DMS153 (cell line): ENCODE measurements at regions not wholly inside any gene's neighbourhood (a gene's known extent, or its start where the extent isn't known, plus 50 kb on each side); places are given as distances from the start of the nearest gene placed in this dataset.

ENCODE experiments used
- DNase-seq: peaks from one replicate; lab custom pipeline; 2025; lab: John Stamatoyannopoulos, UW

- no peak for DNase-seq
Observed at GRCh38 chr1:61523893-61524605, 200.9 kb downstream of the TM2D1 start.

GRCh38 chr1:61523229-61523628 is 201.7 kb downstream of the TM2D1 start:
- DNase-seq: no peak

DNA sequence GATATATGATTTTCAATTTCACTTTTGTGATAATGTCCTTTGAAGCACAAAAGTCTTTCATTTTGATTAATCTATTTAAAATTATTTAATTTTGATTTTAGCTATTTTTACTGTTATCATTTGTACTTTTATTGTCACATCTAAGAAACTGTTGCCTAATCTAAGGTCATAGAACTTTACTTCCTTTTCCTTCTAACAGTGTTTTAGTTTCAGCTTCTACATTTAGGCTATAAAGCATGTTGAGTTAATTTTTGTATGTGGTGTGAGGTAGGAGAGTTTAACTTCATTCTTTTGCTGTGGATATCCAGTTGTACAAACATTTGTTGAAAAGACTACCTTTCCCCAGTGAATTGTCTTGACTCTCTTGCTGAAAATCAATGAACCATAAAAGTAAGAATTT is 204.5 kb downstream of the TM2D1 start:
- DNase-seq: no peak

- DNase-seq: no peak
Observed at GRCh38 chr1:61519631-61520030, 205.3 kb downstream of the TM2D1 start.

DNA sequence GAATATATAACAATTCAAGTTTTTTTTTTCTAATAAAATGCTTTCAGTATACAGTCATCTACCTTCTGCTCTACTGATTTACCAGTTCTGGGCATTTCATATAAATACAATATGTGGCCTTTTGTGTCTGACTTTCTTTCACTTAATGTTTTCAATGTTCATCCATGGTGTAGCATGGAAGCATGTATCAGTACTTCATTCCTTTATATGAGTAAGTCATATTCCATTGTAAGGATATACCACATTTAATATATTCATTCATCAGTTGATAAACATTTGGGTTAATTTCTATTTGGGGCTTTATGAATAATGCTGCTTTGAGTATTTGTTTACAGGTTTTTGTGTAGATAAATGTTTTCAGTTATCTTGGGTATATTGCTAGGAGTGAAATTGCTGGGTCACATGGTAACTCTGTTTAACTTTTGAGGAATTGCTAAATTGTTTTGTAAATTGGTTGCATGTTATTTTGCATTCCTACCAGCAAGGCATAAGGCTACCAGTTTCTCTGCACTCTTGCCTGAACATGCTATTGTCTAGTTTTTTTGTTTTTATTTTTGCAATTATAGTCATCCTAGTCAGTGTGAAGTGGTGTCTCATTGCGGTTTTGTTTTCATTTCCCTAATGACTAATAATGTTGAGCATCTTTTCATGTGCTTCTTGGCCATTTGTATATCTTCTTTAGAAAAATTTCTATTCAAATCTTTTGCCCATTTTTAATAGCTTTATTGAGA is 206.1 kb downstream of the TM2D1 start:
- DNase-seq: no peak

DNA sequence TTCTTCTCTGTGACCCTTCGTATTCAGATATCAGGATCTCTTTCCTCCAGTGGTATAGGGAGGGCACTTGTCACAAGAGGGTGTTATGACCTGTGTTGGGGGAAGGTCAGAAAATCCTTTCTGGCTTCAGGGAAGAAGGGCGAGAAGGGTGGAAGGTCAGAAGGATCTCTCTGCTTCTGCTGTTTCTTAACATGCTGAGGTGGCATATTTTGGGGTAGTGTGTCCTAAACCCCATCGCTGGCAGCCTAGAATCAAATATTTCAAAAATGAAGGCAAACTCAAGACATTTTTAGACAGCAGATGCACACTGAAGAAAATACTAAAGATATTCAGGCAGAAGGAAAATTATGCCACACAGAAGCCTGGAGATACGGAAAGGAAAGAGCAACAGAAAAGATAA is 207.6 kb downstream of the TM2D1 start:
- no peak for DNase-seq

- DNase-seq: no peak
Observed at GRCh38 chr1:61515096-61515495, 209.8 kb downstream of the TM2D1 start.
